H1 (cell line): ENCODE measurements at regions not wholly inside any gene's neighbourhood (a gene's known extent, or its start where the extent isn't known, plus 50 kb on each side); places are given as distances from the start of the nearest gene placed in this dataset.

Experiments used
- CHD7 ChIP-seq: fragments of 300-600 bp; sonication (generic); IDR thresholded peaks from 2 replicates; pipeline ENCODE4 v1.7.1; 2012; ENCODE audit warnings: low read length, moderate library complexity, mild to moderate bottlenecking, inconsistent platforms; ENCODE audit not compliant: insufficient replicate concordance

- no peak for TF ChIP-seq CHD7
- TF ChIP-seq, all 59 proteins: peak for 0
These were observed 885.2 kb upstream of the SLITRK6 start (continued) for GRCh38 chr13:86684402-86684801.
